Umbilical cord (tissue), 1 donor: ENCODE measurements at regions not wholly inside any gene's neighbourhood (a gene's known extent, or its start where the extent isn't known, plus 50 kb on each side); places are given as distances from the start of the nearest gene placed in this dataset.
A peak's percentile ranks its signal among the peaks of the same experiment; 100 is the strongest.
"Not testable (repeated sequence)": the region's sequence is repeated elsewhere in the genome, so short reads cannot be mapped to it uniquely, and the experiment has no call there.

ENCODE experiments used
- DNase-seq: peaks from one replicate; pipeline ENCODE4 v3.0.0-alpha.2; 2015; ENCODE audit warnings: low spot score

- DNase-seq = no peak
Measured at GRCh38 chr7:81002421-81002820, 83.6 kb upstream of the SEMA3C start.

GRCh38 chr7:80999771-81000170 lies 80.9 kb upstream of the SEMA3C start:
- DNase-seq = no peak

GRCh38 chr7:80999100-80999499 lies 80.2 kb upstream of the SEMA3C start:
- DNase-seq = no peak

GRCh38 chr7:80997841-80998240 lies 79.0 kb upstream of the SEMA3C start:
- DNase-seq = no peak

- DNase-seq = not testable (repeated sequence)
Measured at GRCh38 chr7:80996236-80996635, 77.4 kb upstream of the SEMA3C start.

- no peak for DNase-seq
Measured at GRCh38 chr7:80991654-80992053, 72.8 kb upstream of the SEMA3C start.

GRCh38 chr7:80984619-80985018 lies 65.8 kb upstream of the SEMA3C start:
- peak; percentile 35 for DNase-seq

- no peak for DNase-seq
Measured at GRCh38 chr7:80981405-80981804, 62.6 kb upstream of the SEMA3C start.

- no peak for DNase-seq
Measured at GRCh38 chr7:80977751-80978150, 58.9 kb upstream of the SEMA3C start.

GRCh38 chr7:80974396-80975358 lies 55.8 kb upstream of the SEMA3C start:
- no peak for DNase-seq

GRCh38 chr7:80971225-80971624 lies 52.4 kb upstream of the SEMA3C start:
- no peak for DNase-seq
